Left renal cortex interstitium (tissue), 4 donors: ENCODE measurements at regions not wholly inside any gene's neighbourhood (a gene's known extent, or its start where the extent isn't known, plus 50 kb on each side); places are given as distances from the start of the nearest gene placed in this dataset.

Experiments used
- DNase-seq, 4 donors: peaks; one replicate each; pipeline ENCODE4 v3.0.0-alpha.2; 2013; ENCODE audit warnings: low read depth in 4 of 4, low spot score in 2 of 4, missing footprints in 1 of 4

DNA sequence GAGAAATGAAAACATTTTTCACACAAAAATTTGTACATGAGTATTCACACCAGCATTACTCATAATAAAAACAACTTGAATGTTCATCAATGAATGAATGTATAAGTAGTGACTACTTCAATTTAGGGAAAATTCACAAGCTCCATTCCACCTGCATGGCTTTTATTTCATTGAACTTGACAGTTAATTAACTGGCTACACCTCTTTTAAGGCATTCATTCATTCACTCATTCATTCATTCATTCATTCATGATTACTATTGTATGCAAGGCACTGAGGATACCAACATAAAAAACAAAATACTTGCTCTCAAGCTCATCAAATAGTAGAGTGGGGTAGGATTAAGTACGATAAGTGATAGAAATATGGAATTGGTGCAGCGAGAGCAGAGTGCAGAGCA is 198.3 kb upstream of the DLGAP1 start:
- no peak for DNase-seq

DNA sequence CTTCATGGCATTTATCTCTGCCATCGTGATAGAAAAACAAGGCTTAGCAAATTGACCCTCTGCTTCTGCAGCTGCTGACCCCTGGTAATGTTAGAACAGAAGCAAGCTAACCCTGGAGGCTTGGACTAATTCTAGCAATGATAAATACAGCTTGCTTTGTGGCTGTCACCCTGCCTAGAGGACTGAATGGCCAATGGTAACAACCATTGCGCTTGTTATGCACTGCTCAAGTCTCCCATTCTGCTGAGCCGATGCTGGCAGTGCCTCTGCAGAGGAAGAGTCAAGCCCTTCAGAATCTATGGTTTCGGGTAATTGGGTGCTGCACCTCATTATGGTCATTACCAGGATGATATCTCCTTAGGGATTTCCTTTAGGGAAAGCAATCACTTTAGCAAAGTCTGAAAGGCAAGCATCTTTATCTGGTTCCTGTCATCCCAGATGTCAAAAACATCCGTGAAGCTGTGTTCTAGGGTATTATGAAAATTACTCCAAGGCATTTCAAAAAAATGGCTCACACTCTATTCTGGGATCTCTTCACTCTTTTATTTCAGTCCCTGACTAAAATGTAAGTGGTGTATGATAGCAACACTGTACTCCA is 186.8 kb upstream of the DLGAP1 start:
- DNase-seq: no peak

GRCh38 chr18:4640349-4641012 is 185.4 kb upstream of the DLGAP1 start:
- no peak for DNase-seq

DNA sequence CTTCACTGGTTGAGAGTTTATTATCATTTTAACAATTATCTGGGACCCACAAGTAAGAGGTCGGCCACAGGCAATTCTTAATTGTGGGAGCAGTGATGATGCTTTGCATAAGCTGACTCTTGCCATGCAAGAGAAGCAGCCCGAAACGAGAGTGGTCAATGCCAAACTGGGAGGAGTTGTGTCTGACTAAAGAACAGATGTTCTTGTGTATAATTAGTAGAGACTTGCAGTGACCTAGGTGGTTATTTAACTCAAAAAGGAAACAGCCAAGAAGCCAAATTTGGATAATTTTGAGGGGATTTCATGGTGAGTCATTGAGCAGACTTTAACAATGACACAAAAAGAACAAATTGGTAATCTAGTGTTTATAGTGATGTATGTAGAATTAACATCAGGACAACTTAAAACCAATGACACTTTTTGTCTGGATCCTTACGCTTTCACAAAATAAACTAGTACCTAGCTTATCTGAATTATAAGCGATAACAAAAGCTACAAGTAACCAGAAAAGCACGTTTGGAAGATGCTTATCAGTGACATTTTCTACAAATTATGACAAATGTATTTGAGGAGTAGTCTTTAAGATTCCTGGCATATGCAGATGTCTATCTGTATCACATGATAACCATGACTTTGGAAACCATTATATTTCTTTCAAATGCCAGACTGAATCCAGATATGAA is 184.7 kb upstream of the DLGAP1 start:
- no peak for DNase-seq

GRCh38 chr18:4638680-4639079 is 183.6 kb upstream of the DLGAP1 start:
- no peak for DNase-seq

GRCh38 chr18:4637876-4638275 is 182.8 kb upstream of the DLGAP1 start:
- no peak for DNase-seq

DNA sequence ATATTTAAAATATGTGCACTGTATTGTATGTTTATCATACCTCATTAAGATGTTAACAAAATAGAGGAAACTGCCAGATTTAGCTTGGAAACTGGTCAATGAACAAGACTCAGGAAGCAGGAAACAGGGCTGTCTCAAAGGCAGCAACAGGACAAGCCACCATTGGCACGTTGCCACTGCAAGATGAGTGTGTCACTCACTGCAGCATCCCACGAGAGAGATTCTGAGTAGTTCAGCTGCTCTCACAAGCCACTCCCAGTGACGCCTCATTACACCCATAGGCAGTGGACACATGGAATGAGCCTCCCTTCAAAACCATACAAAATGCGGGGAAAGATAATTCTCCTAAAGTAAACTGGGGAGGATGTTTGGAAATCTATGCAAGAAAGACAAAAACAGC is 181.9 kb upstream of the DLGAP1 start:
- DNase-seq: peak in 1 of 4 donors; percentile 20

DNA sequence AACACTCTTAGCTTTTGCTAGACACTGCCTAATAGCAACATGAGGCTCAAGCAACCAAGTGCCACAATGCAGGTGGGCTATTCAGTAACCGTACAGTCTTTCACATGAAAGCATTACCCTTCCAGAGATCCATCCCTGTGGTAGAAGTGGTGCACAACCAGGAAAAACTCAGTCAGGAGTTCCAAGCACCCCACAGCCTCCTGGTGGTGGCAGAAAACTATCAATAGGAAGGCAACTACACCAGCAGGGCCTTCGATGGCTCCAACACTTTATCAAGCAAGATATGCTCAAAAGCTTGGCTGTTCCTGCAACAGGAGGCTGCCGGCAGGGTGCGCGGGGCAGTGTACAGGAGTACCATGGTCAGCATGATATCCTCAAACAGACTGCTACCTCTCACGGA is 176.1 kb upstream of the DLGAP1 start:
- DNase-seq: no peak

GRCh38 chr18:4605212-4605611 is 150.1 kb upstream of the DLGAP1 start:
- peak; percentile 9 to 34 (median 14) for DNase-seq

DNA sequence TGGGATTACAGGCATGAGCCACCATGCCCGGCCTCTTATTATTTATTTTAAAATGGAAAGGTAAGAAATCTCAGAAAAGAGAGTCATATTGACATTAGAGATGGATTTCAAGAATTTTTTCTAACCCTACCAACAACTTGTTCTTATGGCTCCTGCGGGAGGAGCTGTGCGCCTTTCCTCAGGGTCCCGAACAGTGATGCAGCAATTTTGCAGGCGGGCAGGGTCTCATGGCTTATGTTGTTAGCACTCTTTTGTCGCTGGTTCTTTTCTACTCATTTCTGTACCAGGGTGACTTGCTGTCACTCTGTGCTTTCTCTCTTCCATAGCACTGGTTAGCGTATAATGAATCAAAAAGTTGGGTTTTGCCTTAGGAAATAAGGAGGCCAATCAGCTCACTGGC is 148.8 kb upstream of the DLGAP1 start:
- no peak for DNase-seq

GRCh38 chr18:4599312-4599711 is 144.2 kb upstream of the DLGAP1 start:
- no peak for DNase-seq

DNA sequence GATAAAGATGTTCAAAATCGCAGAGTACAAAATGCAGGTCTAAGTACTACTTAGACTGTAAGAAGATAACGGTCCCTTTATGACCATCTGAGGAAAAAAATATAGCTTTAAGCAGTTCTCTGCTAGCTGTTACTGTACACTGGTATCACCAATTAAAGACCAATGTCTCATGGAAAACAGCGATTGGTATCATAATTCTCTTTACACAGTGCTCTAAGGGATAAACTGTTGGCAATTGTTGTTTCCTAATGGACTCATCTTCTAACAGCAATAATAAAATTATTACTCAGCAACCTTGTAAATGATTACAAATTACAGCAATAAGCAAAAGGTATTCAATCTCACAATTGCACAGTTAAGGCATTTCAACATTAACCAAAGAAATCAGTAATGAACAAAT is 142.2 kb upstream of the DLGAP1 start:
- DNase-seq: no peak

GRCh38 chr18:4593895-4594294 is 138.8 kb upstream of the DLGAP1 start:
- no peak for DNase-seq

GRCh38 chr18:4593459-4593858 is 138.4 kb upstream of the DLGAP1 start:
- no peak for DNase-seq

DNA sequence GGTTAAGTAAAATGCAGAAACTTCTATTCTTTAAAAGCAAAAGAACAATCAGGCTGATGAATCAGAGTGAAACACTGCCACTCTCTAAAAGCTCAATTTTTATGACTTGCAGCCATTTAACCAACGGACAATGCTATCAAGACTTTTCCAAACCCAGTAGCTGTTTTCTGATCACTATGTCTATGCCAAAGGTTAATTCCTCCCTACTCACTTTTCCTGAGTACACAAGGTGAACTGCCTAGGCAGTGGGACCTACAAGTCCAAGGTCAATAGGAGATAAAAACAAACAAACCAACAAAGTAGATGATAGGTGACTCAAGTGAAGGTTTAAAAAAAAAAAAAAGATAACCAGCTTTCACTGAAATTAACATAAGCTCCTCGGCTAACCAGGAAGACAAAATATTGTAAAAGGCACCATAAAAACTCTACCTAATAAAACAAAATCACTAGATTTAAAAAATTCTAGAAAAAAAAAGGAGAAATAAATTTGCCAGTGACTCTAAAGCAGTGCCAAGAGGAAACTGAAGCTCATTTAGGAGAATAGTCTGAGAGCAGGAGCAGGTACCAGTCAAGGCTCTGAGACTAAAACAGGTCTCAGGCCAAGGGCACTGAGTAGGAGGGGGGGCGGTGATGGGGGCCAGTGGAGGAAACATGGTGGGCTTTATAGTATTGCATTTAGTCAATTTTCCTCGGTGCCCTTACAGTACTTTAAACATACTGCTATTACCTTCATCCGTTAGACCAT is 134.1 kb upstream of the DLGAP1 start:
- no peak for DNase-seq

DNA sequence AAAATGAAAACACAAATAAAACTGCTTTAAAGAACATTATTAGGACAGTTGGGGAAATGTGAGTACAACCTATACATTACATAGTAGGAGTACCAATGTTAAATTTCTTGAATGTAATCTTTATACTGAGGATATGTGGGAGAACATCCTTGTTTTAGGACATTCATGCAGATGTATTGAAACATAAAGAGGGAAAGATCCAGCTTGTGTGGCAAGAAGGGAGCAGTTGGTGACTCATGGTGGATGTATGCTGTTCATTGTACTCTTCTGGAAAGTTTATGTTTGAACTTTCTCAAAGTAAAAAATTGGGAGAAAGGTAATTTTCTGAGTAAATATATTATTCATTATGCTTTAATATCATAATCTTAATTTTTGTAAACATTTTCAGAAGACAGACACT is 132.1 kb upstream of the DLGAP1 start:
- no peak for DNase-seq

DNA sequence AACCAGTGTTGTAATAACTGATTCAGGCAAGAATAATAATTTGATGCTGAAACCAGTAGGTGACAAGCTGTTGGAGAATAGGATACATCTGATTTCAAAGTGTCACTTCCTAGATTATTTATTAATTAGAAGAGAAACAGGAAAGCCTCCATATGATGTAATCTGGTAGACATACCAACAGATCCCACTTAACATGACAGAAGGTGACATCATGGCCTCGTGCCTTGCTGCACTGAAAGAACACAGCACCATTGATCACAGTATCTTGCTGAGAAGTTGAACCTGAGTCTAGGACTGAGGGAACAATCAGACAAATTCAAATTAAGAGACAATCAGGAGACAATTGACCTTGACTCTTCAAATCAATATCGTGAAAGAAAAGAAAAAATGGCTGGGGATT is 131.6 kb upstream of the DLGAP1 start:
- DNase-seq: no peak

DNA sequence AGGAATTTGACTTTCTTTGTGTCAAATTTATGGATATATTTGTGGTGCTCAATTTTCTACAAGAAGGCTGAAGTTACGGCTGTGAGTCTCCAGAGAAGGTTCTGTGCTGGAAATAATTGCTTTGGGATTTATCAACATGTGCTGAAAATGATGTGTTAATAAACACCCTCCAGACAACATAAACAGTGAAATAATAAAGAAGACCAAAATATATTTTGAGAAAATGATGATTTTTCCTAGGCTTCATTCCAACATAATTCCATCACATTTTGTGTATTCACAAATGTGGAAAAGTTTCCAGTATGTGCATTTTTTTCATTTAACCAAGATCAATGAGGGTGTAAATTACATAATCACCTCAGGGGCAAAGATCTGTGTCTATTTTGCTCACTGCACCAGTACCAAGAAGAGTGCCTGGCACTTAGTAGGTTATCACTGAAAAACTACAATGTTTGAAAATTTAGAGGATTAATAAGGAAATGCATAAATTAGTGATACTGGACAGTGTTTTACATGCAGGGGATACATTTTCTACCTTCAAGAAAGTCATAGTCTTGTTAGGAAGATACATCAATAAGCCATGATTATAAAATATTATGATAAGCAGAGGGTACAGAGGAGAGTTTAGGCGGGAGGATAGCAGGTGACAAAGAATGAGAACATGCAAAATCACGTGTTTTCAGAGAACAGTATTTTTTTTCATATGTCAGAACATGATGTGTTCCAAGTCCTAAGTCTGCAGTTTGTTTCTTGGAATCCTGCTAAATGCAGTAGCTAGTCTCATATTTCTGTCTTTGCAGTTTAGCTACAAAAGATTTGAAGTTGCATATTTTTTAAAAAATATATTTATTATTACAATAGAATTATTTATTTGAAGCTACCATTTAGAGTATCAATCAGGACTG is 127.6 kb upstream of the DLGAP1 start:
- no peak for DNase-seq

DNA sequence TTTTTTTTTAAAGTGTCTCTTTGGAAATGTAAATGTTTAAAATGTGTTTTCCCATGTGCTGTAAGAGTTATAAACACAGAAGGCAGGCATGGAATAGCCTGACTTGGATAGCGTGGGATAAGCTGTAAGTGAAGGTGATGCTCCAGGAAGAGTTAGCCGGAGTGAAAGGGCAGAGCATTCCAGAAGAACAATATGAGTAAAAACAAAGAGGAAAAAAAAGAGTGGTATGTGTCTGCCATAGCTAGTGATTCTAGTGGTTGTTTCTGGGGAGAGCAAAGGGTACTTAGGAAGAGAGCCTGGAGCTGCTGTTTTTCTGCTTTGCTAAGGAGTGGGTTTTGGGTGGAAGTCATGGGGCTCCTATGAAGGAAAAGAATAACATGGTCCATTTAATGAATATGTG is 126.9 kb upstream of the DLGAP1 start:
- no peak for DNase-seq

GRCh38 chr18:4578449-4578848 is 123.3 kb upstream of the DLGAP1 start:
- no peak for DNase-seq

- no peak for DNase-seq
Observed at GRCh38 chr18:4573735-4574134, 118.6 kb upstream of the DLGAP1 start.
